ENCODE measurements at regions not wholly inside any gene's neighbourhood (a gene's known extent, or its start where the extent isn't known, plus 50 kb on each side); places are given as distances from the start of the nearest gene placed in this dataset.

DNA sequence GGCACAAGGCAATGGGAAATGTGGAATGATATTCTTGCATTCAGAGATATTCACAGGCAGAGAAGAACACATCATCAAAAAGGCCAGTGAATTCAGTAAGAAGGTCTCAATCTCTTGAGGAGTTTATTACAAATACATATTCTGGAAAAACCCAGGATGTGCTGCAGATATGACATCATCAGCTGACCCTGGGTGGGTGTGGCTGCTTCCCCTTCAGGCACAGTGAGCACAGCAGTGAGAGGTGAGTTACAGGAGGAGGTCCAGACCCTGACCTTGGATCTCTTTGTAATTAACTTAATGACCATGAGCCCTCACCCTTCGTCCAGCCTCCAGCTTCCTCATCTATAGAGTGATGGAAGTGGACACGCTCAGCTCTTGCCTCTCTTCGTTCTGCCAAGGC is 147.5 kb upstream of the SYNDIG1 start:
- no peak for TF ChIP-seq CTCF (conservative IDR thresholded peaks at IDR 0.05; ENCODE audit: low read depth, low read length)
- no peak for TF ChIP-seq EZH2phosphoT487 (IDR thresholded peaks at IDR 0.05; ENCODE audit: borderline replicate concordance, low read length)
- TF ChIP-seq EZH2 (IDR thresholded peaks at IDR 0.05; ENCODE audit: low read length, unreplicated experiment): no peak
